Tibial nerve (tissue), 4 donors: ENCODE measurements at regions not wholly inside any gene's neighbourhood (a gene's known extent, or its start where the extent isn't known, plus 50 kb on each side); places are given as distances from the start of the nearest gene placed in this dataset.

ENCODE experiments used
- EP300 ChIP-seq, 2 donors: sonication (generic); formaldehyde crosslinking; IDR thresholded peaks; one replicate each; pipeline ENCODE4 v1.6.1; 2017; ENCODE audit warnings: antibody characterized with exemption in 2 of 2, mild to moderate bottlenecking in 1 of 2
- POLR2A ChIP-seq, 2 donors: fragments of 450-650 bp; IDR thresholded peaks; one replicate each; pipeline ENCODE4 v1.6.1; 2017; ENCODE audit warnings: antibody characterized with exemption in 2 of 2, mild to moderate bottlenecking in 2 of 2, moderate library complexity in 2 of 2
- TF ChIP-seq, protein P1 (sequence below), 5 experiments: fragments of 200-600 bp in 3 of 5; fragments of 450-650 bp in 2 of 5; sonication (generic) in 3 of 5; IDR thresholded peaks; one replicate each; pipeline ENCODE4 v1.5.1; 2016 to 2019; ENCODE audit warnings: antibody characterized with exemption in 5 of 5, mild to moderate bottlenecking in 3 of 5, moderate library complexity in 2 of 5

DNA sequence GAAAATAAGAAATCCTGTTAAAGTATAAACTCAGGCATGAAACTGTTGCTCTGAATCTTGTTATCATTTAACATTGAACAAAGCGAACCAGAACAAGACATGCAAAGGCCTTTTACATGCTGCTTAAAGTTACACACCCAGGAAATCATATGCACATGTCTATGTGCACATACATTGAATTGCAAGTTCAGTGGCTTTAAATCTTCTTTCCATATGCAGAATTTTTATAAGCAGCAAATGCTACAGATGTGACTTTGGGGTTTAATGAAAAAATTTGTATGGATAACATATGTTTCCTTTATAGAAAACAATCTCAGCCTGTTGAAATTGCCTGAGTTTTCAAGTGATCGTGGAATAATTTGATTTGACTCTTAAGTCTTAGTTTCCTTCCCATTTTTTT lies 193.9 kb downstream of the AEBP2 start:
- TF ChIP-seq, protein P1, sequence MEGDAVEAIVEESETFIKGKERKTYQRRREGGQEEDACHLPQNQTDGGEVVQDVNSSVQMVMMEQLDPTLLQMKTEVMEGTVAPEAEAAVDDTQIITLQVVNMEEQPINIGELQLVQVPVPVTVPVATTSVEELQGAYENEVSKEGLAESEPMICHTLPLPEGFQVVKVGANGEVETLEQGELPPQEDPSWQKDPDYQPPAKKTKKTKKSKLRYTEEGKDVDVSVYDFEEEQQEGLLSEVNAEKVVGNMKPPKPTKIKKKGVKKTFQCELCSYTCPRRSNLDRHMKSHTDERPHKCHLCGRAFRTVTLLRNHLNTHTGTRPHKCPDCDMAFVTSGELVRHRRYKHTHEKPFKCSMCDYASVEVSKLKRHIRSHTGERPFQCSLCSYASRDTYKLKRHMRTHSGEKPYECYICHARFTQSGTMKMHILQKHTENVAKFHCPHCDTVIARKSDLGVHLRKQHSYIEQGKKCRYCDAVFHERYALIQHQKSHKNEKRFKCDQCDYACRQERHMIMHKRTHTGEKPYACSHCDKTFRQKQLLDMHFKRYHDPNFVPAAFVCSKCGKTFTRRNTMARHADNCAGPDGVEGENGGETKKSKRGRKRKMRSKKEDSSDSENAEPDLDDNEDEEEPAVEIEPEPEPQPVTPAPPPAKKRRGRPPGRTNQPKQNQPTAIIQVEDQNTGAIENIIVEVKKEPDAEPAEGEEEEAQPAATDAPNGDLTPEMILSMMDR (IDR thresholded peaks at IDR 0.05) = no peak
- TF ChIP-seq EP300 (IDR thresholded peaks at IDR 0.05) (no peak), POLR2A (IDR thresholded peaks at IDR 0.05) (no peak)
